PFSK-1 (cell line): ENCODE measurements at regions not wholly inside any gene's neighbourhood (a gene's known extent, or its start where the extent isn't known, plus 50 kb on each side); places are given as distances from the start of the nearest gene placed in this dataset.

ENCODE experiments used
- FOXP2 ChIP-seq: optimal IDR thresholded peaks from 2 replicates; pipeline ENCODE3; 2011; ENCODE audit warnings: borderline replicate concordance, control low read depth, inconsistent platforms; ENCODE audit not compliant: insufficient read depth; ENCODE audit errors: extremely low read length, extremely low read depth
- POLR2AphosphoS5 ChIP-seq: IDR thresholded peaks from 2 replicates; pipeline ENCODE4 v1.6.1; 2012; ENCODE audit warnings: low read depth, mild to moderate bottlenecking, control low read depth, low read length, moderate library complexity
- REST ChIP-seq, 2 experiments: IDR thresholded peaks; 2 replicates each; pipeline versions ENCODE4 v1.6.1 to v1.8.0; 2011 to 2012; ENCODE audit warnings: low read depth in 2 of 2, low read length in 2 of 2, control low read depth in 1 of 2, inconsistent platforms in 1 of 2, mild to moderate bottlenecking in 1 of 2, moderate library complexity in 1 of 2; ENCODE audit not compliant: insufficient read depth in 1 of 2
- SIN3A ChIP-seq: IDR thresholded peaks from 2 replicates; pipeline ENCODE4 v1.6.1; 2012; ENCODE audit warnings: mild to moderate bottlenecking, low read length, moderate library complexity, borderline replicate concordance; ENCODE audit not compliant: insufficient read depth
- TAF1 ChIP-seq: IDR thresholded peaks from 2 replicates; pipeline ENCODE4 v1.6.1; 2012; ENCODE audit warnings: low read length, control low read depth, borderline replicate concordance; ENCODE audit not compliant: insufficient read depth

DNA sequence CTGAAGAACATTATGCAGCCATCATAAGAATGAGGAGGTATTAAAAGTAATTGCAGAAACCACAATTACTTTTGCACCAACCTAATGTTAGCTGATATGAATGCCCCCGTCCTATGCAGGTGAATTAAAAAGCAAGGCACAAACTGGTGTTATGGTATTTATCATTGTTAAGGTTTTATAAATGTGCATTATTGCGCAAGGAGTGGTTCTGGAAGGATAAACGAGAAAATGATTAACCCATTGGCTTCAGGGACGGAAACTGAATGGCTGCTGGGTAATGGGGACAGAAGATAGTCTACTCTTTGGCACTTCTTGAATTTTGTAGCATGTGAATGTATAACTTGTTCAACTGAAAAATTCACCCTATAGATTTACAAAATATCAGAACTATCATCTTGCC, 148.6 kb upstream of the SALL4 start:
- TF ChIP-seq REST (IDR thresholded peaks at IDR 0.05; ENCODE audit: insufficient read depth in 1 of 2, low read depth in 2 of 2, low read length in 2 of 2) (no peak), POLR2AphosphoS5 (no peak)

- TF ChIP-seq TAF1 = no peak
These were observed 144.3 kb upstream of the SALL4 start for GRCh38 chr20:51946586-51946985.

DNA sequence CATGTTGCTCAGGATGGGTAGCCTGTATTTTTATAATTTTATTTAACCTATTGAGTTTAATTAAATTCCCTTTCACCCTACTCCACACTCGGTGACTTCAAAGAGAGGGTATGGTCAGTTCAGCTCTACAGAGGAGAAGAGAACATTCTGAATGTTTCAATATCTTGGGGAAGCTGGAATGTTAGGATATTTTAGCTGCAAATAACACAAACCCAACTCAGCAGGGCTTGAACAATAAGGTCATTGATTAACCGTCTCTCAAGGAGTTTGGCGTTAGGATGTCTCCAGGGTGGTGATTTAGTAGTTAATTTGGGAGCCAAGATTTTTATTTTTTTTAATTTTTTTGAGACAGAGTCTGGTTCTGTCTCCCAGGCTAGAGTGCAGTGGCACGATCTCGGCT, 143.6 kb upstream of the SALL4 start:
- TF ChIP-seq TAF1 = no peak
- TF ChIP-seq SIN3A = no peak
- no peak for TF ChIP-seq REST (IDR thresholded peaks at IDR 0.05; ENCODE audit: insufficient read depth in 1 of 2, low read depth in 2 of 2, low read length in 2 of 2)
- TF ChIP-seq FOXP2 = no peak
- no peak for TF ChIP-seq POLR2AphosphoS5

DNA sequence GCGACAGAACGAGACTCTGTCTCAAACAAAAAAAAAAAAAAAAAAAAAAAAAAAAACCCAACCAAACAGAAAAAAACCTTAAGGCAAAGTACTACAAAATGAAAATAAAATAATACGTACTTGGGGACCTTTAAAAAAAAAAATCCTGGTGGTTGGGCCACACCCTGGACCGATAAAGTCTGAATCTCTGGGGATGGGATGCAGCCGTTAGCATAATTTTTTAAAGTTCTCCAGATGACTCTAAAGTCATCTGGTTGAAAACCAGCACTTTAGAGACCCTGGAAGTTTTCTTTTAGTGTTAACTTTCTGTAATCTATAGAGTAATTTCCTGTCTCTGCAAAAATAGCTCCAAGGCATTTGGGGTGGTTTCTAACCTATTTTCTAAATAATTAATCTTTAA, 142.9 kb upstream of the SALL4 start:
- TF ChIP-seq FOXP2 (no peak), TAF1 (no peak)

GRCh38 chr20:51943761-51944160, 141.4 kb upstream of the SALL4 start:
- TF ChIP-seq FOXP2 (no peak), TAF1 (no peak), POLR2AphosphoS5 (no peak), SIN3A (no peak), REST (IDR thresholded peaks at IDR 0.05; ENCODE audit: insufficient read depth in 1 of 2, low read depth in 2 of 2, low read length in 2 of 2) (no peak)

DNA sequence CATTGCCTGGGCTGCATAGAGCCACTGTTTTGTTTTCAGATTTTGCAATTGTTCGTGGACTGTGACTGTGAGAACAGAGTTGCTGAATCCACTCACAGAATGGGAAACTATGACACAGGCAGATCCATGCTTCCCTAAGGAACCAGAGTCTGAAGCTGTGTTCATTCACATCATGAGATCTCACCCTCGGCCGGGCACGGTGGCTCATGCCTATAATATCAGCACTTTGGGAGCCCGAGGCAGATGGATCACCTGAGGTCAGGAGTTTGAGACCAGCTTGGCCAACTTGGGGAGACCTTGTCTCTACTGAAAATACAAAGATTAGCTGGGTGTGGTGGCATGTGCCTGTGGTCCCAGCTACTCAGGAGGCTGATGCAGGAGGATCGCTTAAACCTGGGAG, 139.2 kb upstream of the SALL4 start:
- no peak for TF ChIP-seq SIN3A
- TF ChIP-seq TAF1 = no peak
- TF ChIP-seq REST (IDR thresholded peaks at IDR 0.05; ENCODE audit: insufficient read depth in 1 of 2, low read depth in 2 of 2, low read length in 2 of 2) = no peak
- no peak for TF ChIP-seq POLR2AphosphoS5
